ENCODE measurements at regions not wholly inside any gene's neighbourhood (a gene's known extent, or its start where the extent isn't known, plus 50 kb on each side); places are given as distances from the start of the nearest gene placed in this dataset.
"Not testable (repeated sequence)": the region's sequence is repeated elsewhere in the genome, so short reads cannot be mapped to it uniquely, and the experiment has no call there.

DNA sequence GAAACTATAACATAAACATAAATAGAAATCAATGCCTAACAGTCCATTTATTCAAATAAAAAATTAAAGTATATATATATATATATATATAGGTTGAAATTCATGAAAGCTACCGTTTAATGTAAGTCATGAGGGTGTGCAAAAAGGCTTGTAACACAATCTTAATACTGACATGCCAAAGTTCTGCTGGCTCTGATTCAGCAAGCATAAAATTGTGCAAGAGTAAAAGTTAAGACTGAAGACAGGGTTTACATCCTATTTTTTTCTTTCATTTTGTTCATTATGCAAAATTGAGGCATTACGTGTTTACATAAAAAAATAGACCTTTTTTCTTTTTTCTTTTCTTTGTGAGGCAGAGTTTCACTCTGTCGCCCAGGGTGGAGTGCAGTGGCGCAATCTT is 984.2 kb downstream of the FSCB start:
- no peak for DNase-seq

DNA sequence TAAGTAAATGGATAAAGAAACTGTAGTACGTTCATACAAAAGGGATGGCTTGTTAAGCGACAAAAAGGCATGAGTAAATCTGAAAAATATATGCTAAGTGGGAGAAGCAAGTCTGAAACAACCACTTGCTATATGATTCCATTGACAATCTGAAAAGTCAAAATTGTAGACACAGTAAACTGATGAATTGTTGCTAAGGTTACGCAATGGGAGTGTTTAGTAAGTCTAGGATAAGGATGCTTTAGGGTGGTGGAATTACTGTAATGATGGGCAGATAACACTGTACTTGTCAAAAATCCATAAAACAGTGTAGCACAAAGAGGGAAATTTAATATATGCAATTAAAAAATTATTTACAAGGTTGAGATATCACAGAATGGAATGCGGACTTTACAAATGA is 984.9 kb downstream of the FSCB start:
- DNase-seq: no peak

DNA sequence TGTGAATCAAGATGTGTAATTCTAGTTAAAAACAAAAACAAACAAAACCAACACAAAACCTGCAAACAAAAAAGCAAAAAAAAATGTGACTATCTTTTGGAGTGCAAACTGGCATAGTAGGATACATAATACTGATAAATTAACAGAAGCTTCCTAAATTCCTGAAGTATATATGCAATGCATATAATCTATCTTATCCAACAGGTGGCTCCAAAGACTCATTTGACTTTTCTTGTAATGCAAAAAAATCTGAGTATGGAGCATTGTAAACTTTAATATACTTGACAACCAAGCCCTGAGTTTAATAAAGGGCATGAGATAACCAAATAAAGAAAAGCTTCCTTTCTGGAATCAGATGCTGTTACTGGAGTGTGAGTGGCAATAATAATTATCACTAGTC is 1003.6 kb downstream of the FSCB start:
- no peak for DNase-seq

DNA sequence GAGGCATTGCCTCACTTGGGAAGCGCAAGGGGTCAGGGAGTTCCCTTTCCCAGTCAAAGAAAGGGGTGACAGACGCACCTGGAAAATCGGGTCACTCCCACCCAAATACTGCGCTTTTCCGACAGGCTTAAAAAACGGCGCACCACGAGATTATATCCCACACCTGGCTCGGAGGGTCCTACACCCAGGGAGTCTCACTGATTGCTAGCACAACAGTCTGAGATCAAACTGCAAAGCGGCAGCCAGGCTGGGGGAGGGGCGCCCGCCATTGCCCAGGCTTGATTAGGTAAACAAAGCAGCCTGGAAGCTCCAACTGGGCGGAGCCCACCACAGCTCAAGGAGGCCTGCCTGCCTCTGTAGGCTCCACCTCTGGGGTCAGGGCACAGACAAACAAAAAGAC is 1014.7 kb downstream of the FSCB start:
- DNase-seq: not testable (repeated sequence)

DNA sequence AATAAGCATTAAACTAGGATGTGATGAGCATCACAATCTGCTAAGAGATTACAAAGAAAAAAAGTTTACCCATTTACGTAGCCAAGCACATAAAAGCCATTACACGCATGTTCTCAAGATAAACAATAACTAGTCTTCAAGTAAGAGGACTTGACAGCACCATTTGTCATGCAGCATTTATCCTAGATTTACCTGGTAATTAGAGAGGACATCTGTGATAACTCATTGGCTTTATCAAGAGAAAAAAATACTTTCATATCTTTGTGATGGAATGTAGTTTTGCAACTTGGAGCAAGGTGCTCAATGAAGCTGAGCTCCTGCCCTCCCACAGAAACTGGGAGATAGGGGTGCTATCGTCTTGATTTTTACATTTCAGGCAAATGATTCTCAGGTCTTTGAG is 1023.7 kb downstream of the FSCB start:
- no peak for DNase-seq

DNA sequence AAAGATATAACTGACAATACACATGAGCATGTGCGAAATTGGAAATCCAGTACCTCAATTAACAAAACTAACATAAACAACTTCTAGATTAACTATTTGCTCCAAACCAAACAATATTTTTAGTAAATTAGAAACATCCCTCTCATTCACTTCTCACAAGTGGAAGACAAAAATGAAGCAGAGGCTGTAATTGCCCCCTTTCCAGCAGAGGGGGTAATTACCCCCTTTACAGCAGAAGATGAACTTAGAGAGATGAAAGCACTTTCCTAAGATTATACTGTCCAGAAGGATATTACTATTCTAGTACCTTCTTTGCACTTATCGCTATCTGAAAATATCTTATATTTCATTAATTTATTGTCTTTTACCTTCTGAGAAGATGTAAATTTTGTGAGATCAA is 1025.2 kb downstream of the FSCB start:
- DNase-seq: no peak

DNA sequence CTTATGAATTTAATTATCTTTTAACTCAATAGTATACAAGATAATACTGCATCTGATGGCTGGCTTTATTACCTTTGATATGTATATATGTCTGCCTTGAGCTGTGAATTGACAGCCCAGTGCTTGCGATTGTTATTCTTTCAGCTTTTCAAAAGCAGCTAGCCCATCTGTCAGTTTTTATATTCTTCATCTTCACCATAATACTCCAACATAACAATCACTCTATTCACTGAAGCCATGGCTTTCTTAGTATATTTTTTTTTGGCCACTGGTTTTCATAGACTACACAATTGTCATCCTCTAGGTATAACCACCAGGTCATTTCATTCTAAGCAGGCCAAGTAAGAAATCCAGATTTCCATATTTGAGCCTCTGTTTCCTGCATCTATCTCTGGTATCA is 1026.1 kb downstream of the FSCB start:
- DNase-seq: no peak

DNA sequence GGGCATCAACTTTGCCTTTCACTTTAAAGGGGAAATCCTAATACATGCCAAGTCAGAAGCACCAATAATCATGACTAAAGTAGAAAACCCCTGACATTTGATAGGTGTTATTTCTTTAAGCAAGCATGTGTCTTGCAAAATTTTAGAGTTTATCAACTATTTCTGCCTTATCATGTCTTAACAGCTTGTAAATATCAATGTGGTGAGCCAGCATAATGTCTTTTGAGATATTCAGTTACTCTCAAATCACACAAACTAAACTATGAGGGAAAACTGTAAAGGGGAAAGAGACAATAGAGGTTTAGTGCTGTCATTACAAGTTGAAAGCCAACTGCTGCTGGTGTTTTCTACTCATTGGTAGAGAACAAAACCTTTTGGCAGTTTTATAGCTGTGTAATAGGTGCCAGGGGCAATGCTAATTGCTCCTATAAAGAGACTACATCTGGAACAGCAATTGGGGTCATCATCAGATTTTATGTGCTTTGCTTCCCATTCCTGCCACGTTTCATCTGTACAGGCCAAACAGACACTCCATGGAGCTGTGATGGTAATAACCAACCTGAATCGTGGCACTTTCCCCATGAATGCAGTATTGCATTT is 1027.4 kb downstream of the FSCB start:
- no peak for DNase-seq

DNA sequence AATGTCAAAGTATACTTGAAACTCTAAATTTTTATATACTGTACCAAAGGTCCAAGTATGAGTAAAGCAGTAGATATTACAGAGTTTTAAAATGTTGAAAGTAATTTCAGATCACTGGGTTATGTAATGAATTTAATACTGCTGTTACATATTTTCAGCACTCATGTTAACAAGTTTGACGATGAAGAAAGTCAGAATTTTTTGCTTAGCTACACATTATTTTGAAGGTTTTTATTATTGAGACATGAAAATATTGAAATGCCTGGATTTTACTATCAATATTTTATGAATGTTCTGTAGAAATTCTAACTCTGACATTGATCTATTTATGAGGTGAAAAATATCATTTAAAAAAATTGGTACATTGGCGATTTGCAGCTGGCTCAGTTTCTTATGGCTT is 1030.3 kb downstream of the FSCB start:
- DNase-seq: no peak

DNA sequence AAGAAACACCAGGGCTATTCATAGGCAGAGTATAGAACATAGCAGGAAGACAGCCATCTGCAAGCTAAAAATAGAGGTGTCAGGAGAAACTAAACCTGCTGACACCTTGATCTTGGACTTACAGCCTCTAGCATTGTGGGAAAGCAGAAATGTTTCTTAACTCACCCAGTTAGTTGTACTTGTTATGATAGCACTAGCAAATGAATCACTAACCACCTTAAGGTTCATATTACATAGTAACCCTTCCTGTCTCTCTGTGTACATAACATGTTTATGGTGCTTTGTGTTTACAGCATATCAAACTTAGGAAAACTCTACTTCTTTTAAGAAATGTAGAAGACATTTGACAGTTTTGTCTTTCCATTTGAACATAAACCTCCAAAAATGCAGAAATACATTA is 1031.3 kb downstream of the FSCB start:
- no peak for DNase-seq

DNA sequence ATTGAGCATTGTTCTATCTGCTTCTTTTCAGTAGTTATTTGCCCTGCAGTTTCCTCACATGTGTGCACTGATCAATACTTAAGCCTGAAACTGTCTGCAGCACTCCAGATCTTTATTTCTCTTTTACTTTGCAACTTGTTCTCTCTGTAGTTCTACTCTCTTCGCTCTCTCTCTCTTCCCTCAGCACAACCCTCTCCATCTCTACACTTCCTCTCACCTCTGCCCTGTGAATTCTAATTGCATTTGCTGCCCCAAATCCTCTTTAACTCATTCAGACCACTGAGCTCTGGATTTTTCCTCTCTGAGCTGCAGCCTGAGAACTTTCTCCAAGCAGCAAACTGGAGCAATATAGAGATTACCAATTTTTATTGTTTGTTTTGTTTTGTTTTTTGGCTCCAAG is 1035.5 kb downstream of the FSCB start:
- DNase-seq: no peak

DNA sequence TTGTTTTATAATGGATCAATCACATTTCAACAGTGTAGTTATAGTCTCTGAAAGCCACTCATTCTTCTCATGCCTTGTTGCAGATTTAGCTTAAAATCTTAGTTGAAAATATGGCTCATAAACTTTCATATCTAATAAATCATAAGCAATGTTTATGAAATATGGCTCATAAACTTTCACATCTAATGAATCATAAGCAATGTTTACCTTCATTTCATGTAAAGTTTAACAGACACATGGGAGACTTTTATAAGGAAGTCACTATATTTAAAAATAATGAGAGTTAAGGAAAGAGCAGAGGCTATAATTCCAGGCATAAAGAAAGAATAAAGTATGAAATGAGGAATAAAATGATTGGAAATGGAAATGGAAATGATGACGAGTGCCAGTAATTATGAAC is 1042.1 kb downstream of the FSCB start:
- DNase-seq: no peak

DNA sequence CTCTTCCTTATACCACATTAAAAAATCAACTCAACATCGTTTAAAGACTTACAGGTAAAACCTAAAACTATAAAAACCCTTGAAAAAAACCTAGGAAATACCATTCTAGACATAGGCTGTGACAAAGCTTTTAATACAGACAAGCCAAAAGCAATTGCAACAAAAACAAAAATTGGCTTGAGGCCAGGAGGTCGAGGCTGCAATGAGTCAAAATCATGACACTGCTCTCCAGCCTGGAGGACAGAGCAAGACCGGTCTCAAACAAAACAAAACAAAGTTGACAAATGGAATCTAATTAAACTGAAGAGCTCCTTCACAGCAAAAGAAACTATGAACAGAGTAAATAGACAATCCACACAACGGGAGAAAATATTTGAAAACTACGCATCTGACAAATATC is 1057.8 kb downstream of the FSCB start:
- no peak for DNase-seq

DNA sequence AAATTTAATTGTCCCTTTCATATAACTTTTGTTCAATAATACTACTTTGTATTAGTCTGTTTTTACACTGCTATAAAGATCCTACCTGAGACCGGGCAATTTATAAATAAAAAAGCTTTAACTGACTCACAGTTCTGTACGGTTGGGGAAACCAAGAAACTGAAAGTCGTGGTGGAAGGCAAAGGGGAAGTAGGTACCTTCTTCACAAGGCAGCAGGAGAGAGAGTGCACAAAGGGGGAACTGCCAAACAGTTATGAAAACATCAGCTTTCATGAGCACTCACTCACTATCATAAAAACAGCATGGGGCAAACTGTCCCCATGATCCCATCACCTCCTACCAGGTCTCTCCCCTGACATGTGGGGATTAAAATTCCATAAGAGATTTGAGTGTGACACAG is 1069.0 kb downstream of the FSCB start:
- DNase-seq: no peak

DNA sequence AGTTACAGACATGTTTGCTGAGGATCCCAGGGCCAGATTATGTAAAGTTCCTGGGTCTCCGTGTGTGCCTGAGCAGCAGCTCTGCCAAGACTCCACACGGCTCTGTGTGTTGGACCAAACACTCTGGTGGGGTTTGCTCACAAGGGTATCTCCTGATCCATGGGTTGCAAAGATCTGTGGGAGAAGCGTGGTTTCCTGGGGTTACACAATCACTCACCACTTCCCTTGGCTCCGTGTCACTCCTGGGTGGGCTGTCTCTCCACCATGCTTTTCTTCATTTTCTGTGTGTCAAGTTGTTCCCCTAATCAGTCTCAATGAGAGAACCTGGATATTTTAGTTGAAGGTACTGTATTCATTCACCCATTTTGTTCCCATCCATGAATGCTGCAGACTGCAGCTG is 1088.8 kb downstream of the FSCB start:
- no peak for DNase-seq

DNA sequence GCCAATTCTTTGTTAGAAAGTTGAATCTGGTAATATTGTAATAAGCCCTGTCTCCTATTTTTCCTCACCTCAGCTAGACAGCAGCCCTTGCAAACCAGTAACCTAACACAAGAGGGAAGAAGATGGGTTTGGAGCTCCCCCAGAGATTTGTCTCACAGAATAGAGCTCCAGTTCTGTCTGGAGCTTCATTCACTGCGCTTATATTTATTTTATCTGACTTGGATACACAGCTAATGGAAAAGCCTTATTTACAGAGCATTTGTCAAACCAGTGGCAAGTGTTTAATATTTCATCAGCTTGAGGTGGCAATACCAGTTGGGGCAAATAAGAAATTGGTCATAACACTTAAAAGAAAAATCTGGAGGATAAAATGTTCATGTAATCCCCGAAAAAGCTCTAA is 1094.0 kb downstream of the FSCB start:
- no peak for DNase-seq

DNA sequence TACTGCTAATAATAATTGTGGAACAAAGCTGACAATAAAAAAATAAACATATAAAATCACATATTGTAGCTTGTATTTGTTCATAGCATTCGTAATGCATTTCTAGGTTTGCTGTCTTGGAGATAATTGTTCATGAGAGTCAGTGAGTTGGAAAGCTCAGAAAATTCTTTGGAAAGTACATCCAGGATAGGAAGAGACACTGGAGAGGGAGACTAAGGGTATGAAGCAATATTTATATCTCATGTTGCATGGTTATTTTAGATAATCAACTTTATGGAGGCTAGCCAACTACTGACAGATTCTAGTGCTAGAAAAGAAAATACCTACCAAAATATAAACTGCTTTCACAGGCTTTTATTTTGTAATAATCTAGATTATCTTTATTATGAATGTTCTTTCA is 1095.2 kb downstream of the FSCB start:
- DNase-seq: no peak

DNA sequence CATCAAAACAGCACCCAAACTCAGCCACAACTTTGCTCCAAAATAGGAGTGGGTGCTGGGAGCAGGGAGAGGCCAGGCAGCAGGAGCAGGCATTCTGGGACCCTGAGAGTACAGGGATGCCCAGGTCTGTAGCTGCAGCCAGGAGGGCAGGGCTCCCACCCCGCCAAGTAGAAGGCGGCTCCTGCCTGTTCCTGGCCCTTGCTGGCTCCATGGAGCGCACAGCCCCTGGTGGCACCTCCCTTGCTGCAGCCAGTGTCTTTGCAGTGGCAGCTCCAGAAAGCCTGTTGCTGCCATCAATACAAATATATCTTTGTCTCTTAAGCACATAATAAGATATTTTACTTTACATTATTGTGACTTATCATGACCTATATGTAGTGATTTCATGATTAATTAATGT is 1096.5 kb downstream of the FSCB start:
- DNase-seq: no peak

DNA sequence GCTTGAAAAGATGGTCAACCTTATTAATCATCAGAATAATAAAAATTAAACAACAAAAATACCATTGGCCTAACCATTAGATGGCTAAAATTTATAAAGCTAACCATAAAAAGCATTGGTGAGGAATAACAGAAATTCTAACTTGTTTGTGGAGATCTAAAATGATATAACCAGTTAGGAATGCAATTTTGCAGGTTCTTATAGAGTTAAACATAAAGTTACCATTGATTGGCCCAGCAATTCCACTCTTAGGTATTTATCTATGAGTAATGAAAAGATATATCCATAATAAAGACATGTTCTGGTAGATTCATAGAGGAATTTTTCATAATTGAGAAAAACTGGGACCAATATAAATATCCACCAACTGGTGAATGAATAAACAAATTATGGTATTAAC is 1098.6 kb downstream of the FSCB start:
- no peak for DNase-seq

DNA sequence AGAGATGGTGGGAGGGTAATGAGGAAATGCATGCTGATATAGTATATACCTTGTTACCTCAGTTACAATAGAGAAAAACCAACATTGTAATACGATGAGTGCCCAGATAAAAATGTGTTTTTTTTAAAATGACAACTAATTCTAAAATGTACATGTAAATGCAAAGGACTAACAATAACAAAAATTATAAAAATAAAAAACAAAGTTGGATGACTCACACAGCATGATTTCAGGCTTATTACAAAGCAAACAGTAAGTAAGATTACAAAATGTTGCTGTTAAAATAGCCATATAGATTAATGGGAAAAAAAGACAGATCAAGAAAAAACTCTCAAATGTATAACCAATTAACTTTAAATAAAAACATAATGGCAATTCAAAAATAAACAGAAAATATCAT is 1099.4 kb downstream of the FSCB start:
- no peak for DNase-seq

DNA sequence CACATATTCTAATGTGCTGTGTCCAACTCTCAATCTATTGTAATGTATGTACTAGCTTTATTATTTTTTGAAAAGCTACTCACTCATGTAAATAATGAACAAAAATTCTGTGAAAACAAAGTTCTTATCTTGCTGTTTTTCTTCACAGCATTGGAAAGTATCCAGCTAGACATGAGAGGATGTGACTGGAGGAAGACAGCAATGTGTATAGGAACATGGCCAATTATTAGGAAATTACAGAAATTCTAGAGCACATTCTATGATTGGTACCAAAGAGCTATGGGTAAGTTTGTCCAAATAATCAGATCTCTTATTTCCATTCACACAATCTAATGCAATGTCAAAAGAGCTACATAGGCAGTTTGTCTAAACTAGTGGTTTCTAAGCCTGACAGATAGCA is 1100.2 kb downstream of the FSCB start:
- no peak for DNase-seq

DNA sequence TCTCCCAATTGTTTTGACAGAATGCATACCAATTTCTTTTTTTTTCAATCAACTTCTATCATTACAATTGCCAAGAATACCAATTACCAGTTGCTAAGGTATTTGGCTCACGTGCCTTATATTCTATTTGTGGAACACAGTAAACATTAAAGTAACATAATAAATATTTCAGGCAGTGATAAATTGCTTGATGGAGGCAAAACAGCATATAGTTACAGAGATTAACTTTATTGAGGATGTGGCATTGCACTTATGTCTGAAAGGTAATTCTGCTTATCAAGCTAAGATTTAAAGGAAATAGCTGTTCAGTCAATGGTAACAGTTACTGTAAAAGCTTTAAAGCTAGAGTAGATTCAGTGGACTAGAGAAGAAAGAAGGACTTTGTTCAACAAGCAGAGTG is 1107.8 kb downstream of the FSCB start:
- no peak for DNase-seq

DNA sequence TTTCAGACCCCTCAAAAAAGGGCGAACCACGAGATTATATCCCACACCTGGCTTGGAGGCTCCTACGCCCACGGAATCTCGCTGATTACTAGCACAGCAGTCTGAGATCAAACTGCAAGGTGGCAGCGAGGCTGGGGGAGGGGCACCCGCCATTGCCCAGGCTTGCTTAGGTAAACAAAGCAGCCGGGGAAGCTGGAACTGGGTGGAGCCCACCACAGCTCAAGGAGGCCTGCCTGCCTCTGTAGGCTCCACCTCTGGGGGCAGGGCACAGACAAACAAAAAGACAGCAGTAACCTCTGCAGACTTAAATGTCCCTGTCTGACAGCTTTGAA is 1136.6 kb downstream of the FSCB start:
- DNase-seq: not testable (repeated sequence)

DNA sequence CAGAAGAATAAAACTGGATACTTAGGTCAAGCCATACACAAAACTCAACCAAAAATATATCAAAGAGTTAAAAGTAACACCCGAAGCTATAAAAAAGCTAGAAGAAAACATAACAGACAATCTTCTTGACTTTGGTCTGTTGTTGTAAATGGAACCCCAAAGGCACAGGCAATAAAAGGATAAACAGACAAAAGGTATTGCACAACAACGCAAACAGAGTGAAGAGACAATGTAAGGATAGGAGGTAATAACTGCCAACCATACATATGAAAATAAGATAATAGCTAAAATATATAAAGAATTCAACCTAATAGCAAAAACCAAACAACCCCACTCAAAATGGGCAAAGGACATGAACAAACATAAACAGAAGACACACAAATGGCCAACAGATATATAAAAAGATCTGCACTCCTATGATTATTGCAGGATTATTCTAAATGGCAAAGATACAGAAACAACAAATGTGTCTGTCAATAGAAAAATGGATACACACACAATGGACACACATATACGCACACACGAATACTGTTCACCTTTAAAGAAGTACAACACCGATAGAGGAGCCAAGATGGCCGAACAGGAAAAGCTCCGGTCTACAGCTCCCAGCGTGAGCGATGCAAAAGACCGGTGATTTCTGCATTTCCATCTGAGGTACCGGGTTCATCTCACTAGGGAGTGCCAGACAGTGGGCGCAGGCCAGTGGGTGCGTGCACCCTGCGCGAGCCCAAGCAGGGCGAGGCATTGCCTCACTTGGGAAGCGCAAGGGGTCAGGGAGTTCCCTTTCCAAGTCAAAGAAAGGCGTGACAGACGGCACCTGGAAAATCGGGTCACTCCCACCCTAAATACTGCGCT is 1137.1 kb downstream of the FSCB start:
- no peak for DNase-seq

DNA sequence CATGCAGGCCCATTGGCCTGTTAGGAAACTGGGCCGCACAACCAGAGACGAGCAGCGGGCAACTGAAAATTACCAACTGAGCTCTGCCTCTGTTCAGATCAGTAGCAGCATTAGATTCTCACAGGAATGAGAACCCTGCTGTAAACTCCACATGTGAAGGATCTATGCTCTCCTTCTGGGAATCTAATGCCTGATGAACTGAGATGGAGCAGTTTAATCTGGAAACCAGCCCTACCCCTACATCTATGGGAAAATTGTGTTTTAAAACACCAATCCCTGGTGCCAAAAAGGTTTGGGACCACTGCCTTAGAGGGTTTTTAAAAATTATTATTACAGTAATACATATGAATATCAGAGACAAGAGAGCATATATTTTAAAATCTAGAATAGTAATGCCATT is 1144.5 kb downstream of the FSCB start:
- DNase-seq: no peak

Data from CD4-positive, alpha-beta T cell treated with Interleukin-12 subunit alpha and Interleukin-12 subunit beta, for 1 hour (primary cell).